Omental fat pad (tissue), 3 donors: ENCODE measurements at regions not wholly inside any gene's neighbourhood (a gene's known extent, or its start where the extent isn't known, plus 50 kb on each side); places are given as distances from the start of the nearest gene placed in this dataset.

Experiments
- ATAC-seq: fragments of 150-250 bp; one replicate; pipeline ENCODE4 v1.9.1; 2016; ENCODE audit warnings: mild to moderate bottlenecking, moderate library complexity; ENCODE audit not compliant: low FRiP score
- DNase-seq: peaks from one replicate; pipeline ENCODE4 v3.0.0-alpha.2; 2019; ENCODE audit warnings: low spot score
- CTCF ChIP-seq, 3 donors: fragments of 450-650 bp; IDR thresholded peaks; one replicate each; pipeline ENCODE4 v1.5.1; 2016 to 2017; ENCODE audit warnings: antibody characterized with exemption in 3 of 3, mild to moderate bottlenecking in 3 of 3, moderate library complexity in 2 of 3

DNA sequence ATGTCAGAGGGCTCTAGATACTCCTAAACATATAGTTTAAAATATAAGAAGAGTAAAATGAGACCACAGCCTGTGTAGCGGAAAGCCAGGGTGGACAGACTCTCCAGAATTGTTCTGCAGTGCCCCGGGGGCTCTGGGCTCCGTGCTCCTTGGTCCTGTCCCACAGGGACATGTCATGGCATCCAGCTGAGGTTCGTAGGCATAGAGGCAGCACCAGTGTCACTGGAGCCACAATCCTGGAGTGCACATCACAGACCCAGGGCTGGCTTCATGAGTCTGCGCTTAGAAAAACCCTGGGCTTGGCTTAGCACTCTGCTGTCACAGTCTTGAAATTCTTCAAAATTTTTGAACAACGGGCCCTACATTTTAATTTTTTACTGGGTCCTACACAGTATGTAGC is 280.4 kb upstream of the ZNF32 start:
- no peak for ATAC-seq
- DNase-seq = no peak
- no peak for TF ChIP-seq CTCF (IDR thresholded peaks at IDR 0.05)

GRCh38 chr10:43928425-43928968 is 279.8 kb upstream of the ZNF32 start:
- no peak for TF ChIP-seq CTCF (IDR thresholded peaks at IDR 0.05)
- ATAC-seq (no peak), DNase-seq (no peak)

DNA sequence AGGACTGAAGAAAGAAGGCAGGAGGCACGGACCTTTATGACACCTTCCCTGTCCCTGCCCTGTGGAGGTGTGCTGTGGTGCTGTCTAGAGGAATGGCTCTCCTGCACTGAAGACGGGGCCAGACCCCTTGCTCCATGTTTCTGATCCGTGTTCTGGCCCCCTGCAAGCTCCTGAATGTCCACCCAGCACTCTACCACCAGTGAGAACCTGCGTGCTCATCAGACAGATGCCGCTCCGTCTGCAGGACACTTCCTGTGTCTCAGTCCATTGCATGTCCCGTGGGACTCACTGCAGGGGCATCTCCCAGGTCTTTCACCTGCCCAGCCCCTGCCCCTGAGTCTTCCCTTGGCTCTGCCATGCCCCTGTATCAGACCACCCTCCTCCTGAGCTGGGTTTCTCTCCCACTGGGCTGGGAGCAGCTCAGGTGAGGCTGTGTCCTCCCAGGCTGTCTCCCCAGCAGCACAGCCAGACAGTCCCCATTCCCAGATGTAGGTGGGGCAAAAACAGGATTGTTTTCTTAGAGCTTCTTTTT is 278.3 kb upstream of the ZNF32 start:
- ATAC-seq = no peak
- no peak for DNase-seq
- TF ChIP-seq CTCF (IDR thresholded peaks at IDR 0.05) = no peak

GRCh38 chr10:43926371-43926770 is 277.7 kb upstream of the ZNF32 start:
- no peak for TF ChIP-seq CTCF (IDR thresholded peaks at IDR 0.05)

DNA sequence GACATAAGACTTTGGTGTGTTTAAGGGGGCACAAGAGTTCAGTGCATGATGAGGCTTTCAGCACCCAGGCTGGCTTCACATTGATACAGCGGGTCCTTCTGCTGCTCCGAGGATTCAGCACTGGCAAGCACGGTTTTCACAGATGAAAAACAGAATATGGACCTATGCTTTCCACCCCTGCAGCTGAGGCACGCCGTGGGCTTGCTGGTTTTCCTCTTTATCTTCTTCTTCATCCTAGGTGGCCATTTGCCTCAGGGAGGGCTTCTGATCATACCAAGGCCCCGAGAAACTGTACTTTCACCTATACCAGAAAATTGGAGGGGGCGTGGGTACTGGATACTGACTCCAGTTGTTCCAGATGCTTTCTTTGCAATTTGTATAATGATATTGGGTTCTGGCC is 277.1 kb upstream of the ZNF32 start:
- TF ChIP-seq CTCF (IDR thresholded peaks at IDR 0.05) = no peak
- DNase-seq = no peak
- no peak for ATAC-seq

More at GRCh38 chr10:43926371-43926770, 277.7 kb upstream of the ZNF32 start:
- DNase-seq (no peak), ATAC-seq (no peak)

DNA sequence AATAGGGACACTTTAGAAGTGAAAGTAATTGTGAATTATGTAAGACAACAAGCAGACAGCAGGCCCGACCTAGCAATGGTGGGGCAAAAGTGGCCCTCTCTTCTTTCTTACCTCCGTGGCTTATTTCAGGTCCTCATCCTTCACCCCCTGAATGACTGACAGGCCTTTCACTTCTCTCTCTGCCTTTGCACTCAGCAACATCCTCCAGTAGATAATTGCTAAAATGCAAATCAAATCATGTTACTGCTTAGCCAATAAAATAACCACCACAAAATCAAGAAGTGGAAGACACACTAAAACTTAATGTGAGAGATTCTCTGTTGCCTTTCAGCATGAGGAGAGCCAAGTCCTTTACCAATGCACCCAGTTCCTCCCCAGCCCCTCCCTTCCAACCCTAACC is 274.6 kb upstream of the ZNF32 start:
- ATAC-seq (no peak), DNase-seq (no peak)
- TF ChIP-seq CTCF (IDR thresholded peaks at IDR 0.05) = no peak
